Subcutaneous abdominal adipose tissue (tissue), 5 donors: ENCODE measurements at regions not wholly inside any gene's neighbourhood (a gene's known extent, or its start where the extent isn't known, plus 50 kb on each side); places are given as distances from the start of the nearest gene placed in this dataset.

Experiments used
- H3K27ac ChIP-seq: one replicate; pipeline ENCODE4 v1.7.0; 2013; ENCODE audit warnings: low read depth, mild to moderate bottlenecking, inconsistent platforms, low read length, moderate library complexity
- H3K27me3 ChIP-seq, 5 donors: one replicate each; pipeline ENCODE4 v1.7.0; 2013; ENCODE audit warnings: low read length in 5 of 5, inconsistent platforms in 1 of 5; ENCODE audit not compliant: control insufficient read depth in 5 of 5, insufficient read depth in 4 of 5
- H3K36me3 ChIP-seq, 5 donors: one replicate each; pipeline ENCODE4 v1.7.0; 2013; ENCODE audit warnings: low read length in 5 of 5; ENCODE audit not compliant: control insufficient read depth in 5 of 5, insufficient read depth in 5 of 5
- H3K4me1 ChIP-seq, 5 donors: one replicate each; pipeline ENCODE4 v1.7.0; 2013; ENCODE audit warnings: low read length in 5 of 5, mild to moderate bottlenecking in 3 of 5, moderate library complexity in 1 of 5; ENCODE audit not compliant: control insufficient read depth in 5 of 5, insufficient read depth in 5 of 5
- H3K4me3 ChIP-seq, 5 donors: one replicate each; pipeline ENCODE4 v1.7.0; 2013; ENCODE audit warnings: low read length in 5 of 5, low read depth in 1 of 5
- H3K9ac ChIP-seq, 5 donors: one replicate each; pipeline ENCODE4 v1.7.0; 2013; ENCODE audit warnings: low read length in 5 of 5, mild to moderate bottlenecking in 4 of 5, moderate library complexity in 3 of 5
- H3K9me3 ChIP-seq, 5 donors: one replicate each; pipeline ENCODE4 v1.7.0; 2013; ENCODE audit warnings: low read length in 5 of 5; ENCODE audit not compliant: control insufficient read depth in 5 of 5
- donor health status: healthy.
- donor health status: healthy.
- donor health status: healthy.
- donor health status: healthy.
- donor health status: healthy.

DNA sequence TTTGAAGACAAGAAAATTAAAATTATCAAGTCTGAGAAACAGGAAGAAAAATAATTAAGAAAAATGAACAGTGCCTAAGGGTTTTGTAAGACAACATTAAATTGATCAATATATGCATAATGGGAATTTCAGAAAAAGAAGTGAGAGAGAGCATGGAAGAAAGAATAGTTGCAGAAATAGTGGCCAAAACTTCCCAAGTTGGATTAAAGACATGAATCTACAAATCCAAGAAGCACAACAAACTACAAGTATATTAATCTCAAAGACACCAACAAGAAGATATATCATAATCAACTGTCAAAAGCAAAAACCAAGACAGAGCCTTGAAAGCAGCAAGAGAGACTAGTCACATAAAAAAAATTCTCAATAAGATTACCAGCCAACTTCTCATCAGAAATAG, 488.0 kb downstream of the RASEF start:
- H3K27me3 ChIP-seq, result no peaks in the 10 kb centered on the region
- H3K4me3 ChIP-seq, result no peak overlapping the region
- H3K4me1 ChIP-seq, result no peaks in the 10 kb centered on the region
- H3K27ac ChIP-seq, result no peak overlapping the region
- peaks cover 0 to 20% (median 9%) of the 10 kb centered on the region in 5 donors for H3K9me3 ChIP-seq
- no peaks in the 10 kb centered on the region for H3K36me3 ChIP-seq
- H3K9ac ChIP-seq, result no peak overlapping the region

DNA sequence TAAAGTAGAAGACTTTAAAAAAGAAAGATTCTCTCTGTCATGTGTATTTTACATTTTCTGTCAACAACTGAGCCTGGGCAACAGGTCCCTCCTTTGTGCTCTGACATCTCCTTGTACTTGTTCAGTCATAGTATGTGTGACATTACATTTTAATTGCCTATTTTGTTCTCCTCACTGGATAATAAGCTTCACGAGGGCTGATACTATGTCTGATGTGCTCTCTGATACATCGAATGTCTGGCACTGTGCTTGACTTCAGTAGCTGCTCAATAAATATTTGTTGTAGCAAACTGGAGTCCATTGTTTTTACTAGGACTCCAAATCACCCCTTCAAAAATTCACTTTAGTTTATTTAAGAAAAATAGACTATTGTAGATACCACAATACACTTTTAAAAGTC, 482.0 kb downstream of the RASEF start:
- Histone ChIP-seq H3K27ac (no peak overlapping the region), H3K9ac (no peak overlapping the region), H3K27me3 (no peaks in the 10 kb centered on the region), H3K4me3 (no peak overlapping the region), H3K9me3 (peaks cover 0 to 6% (median under 1%) of the 10 kb centered on the region in 5 donors), H3K36me3 (no peaks in the 10 kb centered on the region), H3K4me1 (no peaks in the 10 kb centered on the region)

DNA sequence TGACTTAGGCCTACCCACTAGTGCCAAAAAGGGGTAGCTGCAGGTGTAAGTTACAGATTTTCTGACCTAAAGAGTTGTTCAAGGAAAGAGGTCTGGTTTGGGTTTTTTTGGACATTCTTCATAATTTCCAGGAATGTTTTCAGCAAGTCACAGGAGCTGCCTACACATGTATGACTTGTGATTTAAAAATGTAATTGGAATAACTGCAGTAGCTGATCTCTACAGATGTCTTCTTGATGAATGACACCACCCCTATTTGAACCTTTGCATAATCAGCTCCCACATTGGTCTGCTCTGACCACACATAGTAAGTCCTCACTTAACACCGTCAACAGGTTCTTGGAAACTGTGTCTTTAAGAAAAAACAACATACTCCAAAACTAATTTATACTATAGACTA, 481.4 kb downstream of the RASEF start:
- Histone ChIP-seq H3K4me1 (no peaks in the 10 kb centered on the region), H3K27ac (no peak overlapping the region), H3K27me3 (no peaks in the 10 kb centered on the region), H3K36me3 (no peaks in the 10 kb centered on the region), H3K9ac (no peak overlapping the region), H3K4me3 (no peak overlapping the region), H3K9me3 (peaks cover 0 to 4% (median 0%) of the 10 kb centered on the region in 5 donors)

DNA sequence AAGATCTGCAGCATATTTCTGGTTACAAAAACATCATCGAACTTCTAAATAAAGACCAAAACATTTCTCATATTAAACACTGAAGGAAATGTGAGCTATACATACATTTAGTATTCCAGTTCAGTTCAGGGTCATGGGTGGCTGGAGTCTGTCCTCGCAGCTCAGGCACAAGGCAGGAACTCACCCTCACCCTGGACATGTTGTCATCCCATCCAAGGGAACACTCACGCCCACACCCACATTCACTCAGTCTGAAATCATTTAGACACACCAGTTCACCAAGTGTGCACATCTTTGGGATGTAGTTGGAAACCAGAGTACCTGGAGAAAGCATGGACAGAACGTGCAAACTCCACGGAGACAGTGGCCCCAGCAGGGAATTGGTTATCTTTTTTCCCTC, 481.0 kb downstream of the RASEF start:
- Histone ChIP-seq H3K4me3 (no peak overlapping the region), H3K4me1 (no peaks in the 10 kb centered on the region), H3K27me3 (no peaks in the 10 kb centered on the region), H3K9ac (no peak overlapping the region), H3K9me3 (peaks cover 0 to 4% (median 0%) of the 10 kb centered on the region in 5 donors), H3K36me3 (no peaks in the 10 kb centered on the region), H3K27ac (no peak overlapping the region)

DNA sequence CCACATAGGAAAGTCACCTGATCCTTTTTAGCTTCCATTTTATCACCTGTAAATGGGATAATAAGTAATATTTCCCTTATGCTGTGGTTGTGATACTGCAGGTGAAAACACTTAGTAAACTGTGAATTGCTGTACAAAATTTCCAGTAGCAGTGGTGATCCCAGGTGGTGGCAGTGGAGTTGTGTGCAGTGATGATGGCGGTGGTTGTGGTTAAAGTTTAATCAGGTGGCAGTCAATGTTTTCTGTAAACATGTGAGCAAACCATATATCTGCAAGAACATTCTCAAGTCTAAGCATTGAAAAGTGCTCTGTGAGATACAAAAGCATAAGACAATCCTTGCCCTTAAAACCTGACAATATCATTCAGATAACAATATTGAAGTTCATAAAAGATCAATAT, 480.2 kb downstream of the RASEF start:
- Histone ChIP-seq H3K9me3 (peaks cover 0 to 4% (median 0%) of the 10 kb centered on the region in 5 donors), H3K27me3 (no peaks in the 10 kb centered on the region), H3K9ac (no peak overlapping the region), H3K36me3 (no peaks in the 10 kb centered on the region), H3K4me1 (no peaks in the 10 kb centered on the region), H3K4me3 (no peak overlapping the region), H3K27ac (no peak overlapping the region)

DNA sequence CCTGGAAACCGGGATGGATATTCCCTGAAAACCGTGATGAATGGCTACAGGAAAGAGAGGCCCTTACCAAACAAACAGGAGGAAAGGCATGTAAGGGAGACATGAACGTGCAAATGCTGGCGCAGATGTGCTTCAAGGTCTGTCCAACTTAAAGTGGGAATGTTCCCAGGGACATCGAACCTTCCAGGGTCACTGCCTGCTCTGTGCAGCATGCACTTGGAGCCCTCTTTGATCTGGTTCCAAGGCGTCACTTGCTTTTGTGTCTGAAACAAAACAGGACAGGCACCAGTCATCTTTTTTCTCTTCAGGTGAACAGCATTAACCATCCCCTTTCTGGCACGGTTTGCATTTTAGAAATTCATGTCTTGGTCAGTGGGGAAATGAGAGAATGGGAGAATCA, 479.4 kb downstream of the RASEF start:
- Histone ChIP-seq H3K4me3 (no peak overlapping the region), H3K4me1 (no peaks in the 10 kb centered on the region), H3K9me3 (peaks cover 0 to 4% (median 0%) of the 10 kb centered on the region in 5 donors), H3K27ac (no peak overlapping the region), H3K9ac (no peak overlapping the region), H3K36me3 (no peaks in the 10 kb centered on the region), H3K27me3 (no peaks in the 10 kb centered on the region)

DNA sequence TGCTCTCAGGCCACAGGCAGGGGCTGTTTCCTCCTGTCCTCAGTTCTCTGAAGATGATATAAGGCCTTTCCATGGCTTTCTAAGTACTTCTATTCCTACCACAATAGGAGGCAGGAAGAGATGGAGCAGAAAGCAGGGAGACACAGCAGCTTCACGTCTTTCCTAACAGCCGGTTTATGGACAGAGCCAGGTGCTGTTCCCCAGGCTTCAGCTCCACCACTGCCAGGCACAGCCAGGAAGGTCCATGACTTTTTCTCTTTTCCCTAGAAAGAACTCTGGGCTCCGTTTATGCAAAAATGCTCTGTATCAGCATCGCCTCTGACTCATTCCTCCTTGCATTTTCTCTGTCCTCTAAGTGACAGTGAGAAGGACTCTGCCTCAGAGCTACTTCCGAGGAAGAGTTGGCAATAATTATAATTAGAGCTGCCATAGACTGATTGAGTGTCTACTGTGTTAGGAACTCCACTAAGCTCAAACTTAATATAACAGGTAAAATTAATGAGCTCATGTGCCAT, 478.5 kb downstream of the RASEF start:
- no peak overlapping the region for H3K9ac ChIP-seq
- no peak overlapping the region for H3K4me3 ChIP-seq
- H3K4me1 ChIP-seq, result no peaks in the 10 kb centered on the region
- peaks cover 0 to 3% (median 0%) of the 10 kb centered on the region in 5 donors for H3K9me3 ChIP-seq
- H3K36me3 ChIP-seq, result no peaks in the 10 kb centered on the region
- no peak overlapping the region for H3K27ac ChIP-seq
- H3K27me3 ChIP-seq, result no peaks in the 10 kb centered on the region

DNA sequence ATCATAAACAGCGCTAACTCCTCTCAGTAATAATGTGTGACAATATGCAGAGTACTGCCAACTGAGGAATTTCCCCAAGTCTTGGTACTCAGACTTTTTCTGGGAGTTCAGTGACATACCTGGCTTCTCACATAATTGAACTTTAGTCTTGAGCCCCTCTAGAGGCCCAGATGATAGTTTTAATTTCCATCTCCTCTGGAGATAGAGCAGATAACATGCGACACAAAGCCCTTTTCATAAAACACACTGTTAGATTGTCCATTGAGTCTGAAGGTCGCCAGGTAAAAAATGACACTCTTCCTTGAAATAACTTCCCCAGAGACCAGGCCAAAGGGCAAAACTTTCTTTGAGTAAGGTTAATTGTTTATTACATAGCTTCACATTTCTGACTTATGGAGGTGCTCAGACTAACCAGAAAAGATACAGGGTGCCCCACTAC, 476.0 kb downstream of the RASEF start:
- Histone ChIP-seq H3K9ac (no peak overlapping the region), H3K27ac (no peak overlapping the region), H3K36me3 (no peaks in the 10 kb centered on the region), H3K9me3 (peaks cover 0 to 3% (median 0%) of the 10 kb centered on the region in 5 donors), H3K4me3 (no peak overlapping the region), H3K27me3 (no peaks in the 10 kb centered on the region), H3K4me1 (no peaks in the 10 kb centered on the region)

DNA sequence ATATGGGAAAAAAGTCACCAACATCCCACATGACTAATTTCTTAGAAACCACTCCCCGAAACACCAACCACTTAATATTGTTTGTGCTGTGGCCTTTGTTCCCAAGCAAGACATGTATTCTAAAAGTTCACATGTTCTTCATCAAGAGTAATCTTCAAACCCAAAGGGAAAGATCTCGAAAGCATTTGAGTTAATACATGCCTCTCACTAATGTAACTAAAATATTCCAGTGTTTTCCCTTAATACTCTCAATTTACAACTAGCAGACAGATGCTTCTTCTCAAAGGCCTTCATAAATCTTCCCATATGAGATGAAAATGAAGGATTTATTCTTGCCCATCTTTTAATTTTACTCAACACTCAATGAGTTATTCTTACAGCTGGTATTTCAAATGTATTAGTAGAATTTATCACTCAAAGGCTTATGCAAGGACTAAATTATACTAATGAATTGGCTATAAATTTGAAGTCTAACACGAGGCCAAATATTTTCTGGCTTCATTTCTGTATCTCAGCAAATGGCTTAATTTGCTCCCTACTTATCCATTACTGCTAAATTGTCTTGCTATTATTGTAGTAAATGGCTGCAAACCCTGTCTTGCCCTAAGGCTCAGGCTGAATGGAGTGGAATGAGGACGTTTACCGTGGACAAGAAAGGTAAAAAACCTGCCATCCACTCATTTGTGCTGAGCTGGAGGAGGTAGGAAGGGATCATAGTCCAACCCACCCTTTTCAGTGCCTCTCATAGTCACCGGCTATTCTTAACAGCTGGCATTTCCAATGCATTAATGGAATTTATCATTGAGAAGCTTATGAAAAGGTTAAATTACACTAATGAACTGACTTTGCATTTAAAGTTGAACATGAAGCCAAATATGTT, 474.4 kb downstream of the RASEF start:
- peaks cover 0 to 3% (median 0%) of the 10 kb centered on the region in 5 donors for H3K4me1 ChIP-seq
- no peak overlapping the region for H3K9ac ChIP-seq
- no peak overlapping the region for H3K27ac ChIP-seq

DNA sequence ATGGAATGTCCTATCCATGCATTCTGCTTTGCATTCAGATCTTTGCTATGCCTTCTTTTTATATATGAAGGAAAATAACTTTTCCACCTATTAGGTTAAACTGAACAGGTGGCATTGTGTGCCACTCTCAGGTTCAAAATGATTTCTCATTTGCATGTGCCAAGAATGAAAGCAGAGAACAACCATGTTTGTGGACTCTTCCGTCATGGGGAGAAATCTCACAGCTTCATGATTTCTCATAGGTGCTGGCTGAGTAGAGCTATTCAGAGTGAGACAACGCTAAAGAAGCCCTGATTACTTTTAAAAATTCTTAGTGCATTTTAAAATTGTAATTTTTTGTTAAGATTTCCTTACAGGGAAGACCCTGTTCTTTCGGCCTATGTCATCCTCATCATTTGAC, 472.1 kb downstream of the RASEF start:
- H3K36me3 ChIP-seq, result no peaks in the 10 kb centered on the region
- H3K4me3 ChIP-seq, result no peak overlapping the region
- peaks cover 0 to 3% (median 0%) of the 10 kb centered on the region in 5 donors for H3K9me3 ChIP-seq
- H3K9ac ChIP-seq, result no peak overlapping the region
- H3K27me3 ChIP-seq, result peaks cover 0 to 3% (median 0%) of the 10 kb centered on the region in 5 donors
- H3K27ac ChIP-seq, result no peak overlapping the region
- peaks cover 0 to 4% (median 0%) of the 10 kb centered on the region in 5 donors for H3K4me1 ChIP-seq

More for the DNA sequence above, 474.4 kb downstream of the RASEF start:
- no peaks in the 10 kb centered on the region for H3K36me3 ChIP-seq
- H3K9me3 ChIP-seq, result peaks cover 0 to 3% (median 0%) of the 10 kb centered on the region in 5 donors
- no peak overlapping the region for H3K4me3 ChIP-seq
- no peaks in the 10 kb centered on the region for H3K27me3 ChIP-seq
